ENCODE measurements at regions not wholly inside any gene's neighbourhood (a gene's known extent, or its start where the extent isn't known, plus 50 kb on each side); places are given as distances from the start of the nearest gene placed in this dataset.

DNA sequence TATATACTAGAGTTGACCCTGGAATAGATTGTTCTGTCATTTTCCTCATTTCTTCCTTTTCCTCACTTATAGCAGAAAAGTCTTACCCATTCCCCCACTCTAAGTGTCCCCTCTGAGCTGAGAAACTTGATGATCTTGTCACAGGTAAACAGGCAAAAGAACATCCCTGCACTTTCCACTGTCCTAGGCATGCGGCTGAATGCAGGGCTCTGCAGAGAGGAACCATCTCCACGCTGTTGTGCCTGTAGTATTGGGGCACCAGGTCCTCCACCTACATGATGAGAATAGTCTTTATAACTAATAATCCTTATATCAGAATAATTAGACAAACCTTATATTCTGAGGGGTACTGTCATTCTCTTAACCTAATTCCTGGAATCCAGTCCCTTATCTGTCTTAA, 211.3 kb downstream of the RBM26 start:
- ATAC-seq, result no peak
- Histone ChIP-seq H2AFZ (ENCODE audit: low read length) (no peak overlapping the region), H3K9me3 (ENCODE audit: low read length) (no peaks in the 10 kb centered on the region), H3K4me2 (ENCODE audit: low read depth, low read length) (no peak overlapping the region), H3K79me2 (ENCODE audit: insufficient read depth, low read length) (no peaks in the 10 kb centered on the region), H3K9ac (ENCODE audit: insufficient read depth, low read depth, low read length) (no peak overlapping the region), H3K27ac (ENCODE audit: extremely low read length, insufficient read depth, low read length) (no peak overlapping the region), H3K4me1 (ENCODE audit: insufficient read depth, low read length) (no peaks in the 10 kb centered on the region), H3K36me3 (replicated peaks in 1 of 2; ENCODE audit: control insufficient read depth in 1 of 2, insufficient read depth in 2 of 2, low read length in 2 of 2) (no peaks in the 10 kb centered on the region), H3K4me3 (replicated peaks in 1 of 3; ENCODE audit: insufficient read depth in 1 of 3, low read depth in 2 of 3, low read length in 3 of 3) (no peak overlapping the region), H4K20me1 (ENCODE audit: insufficient read depth, low read length) (no peaks in the 10 kb centered on the region), H3K27me3 (ENCODE audit: control insufficient read depth in 1 of 2, insufficient read depth in 2 of 2, low read length in 2 of 2) (no peaks in the 10 kb centered on the region; a peak in 1 of 5 replicates)
- DNase-seq (ENCODE audit: low spot score), result no peak
- FAIRE-seq, result no peak
- POLR2A ChIA-PET, result no interaction called here
- WGBS (ENCODE audit: low lambda C conversion rate), result 0% methylated on average over 2 of the region's 2 CpGs
- intact Hi-C loops (cut with micrococcal nuclease; ENCODE audit: unreplicated experiment), result no loop called here
- TF ChIP-seq HMG20B (CRISPR knock-in tag; conservative IDR thresholded peaks at IDR 0.05) (no peak), POLR2A (IDR thresholded peaks at IDR 0.05; ENCODE audit: insufficient read depth in 1 of 2, low read depth in 2 of 2, low read length in 2 of 2) (no peak), ZNF713 (CRISPR knock-in tag; IDR thresholded peaks at IDR 0.05) (no peak)
- in situ Hi-C loops (cut with HindIII; ENCODE audit: extremely low pct_ligation_motif_present, low pct_unique_long_range_greater_than_20kb), result no loop called here
- BruUV-seq (replicated peaks), result no TSS peak
- CTCF ChIA-PET (ENCODE audit: low intra/inter-chr PET ratio, low total read pairs), result no interaction called here

DNA sequence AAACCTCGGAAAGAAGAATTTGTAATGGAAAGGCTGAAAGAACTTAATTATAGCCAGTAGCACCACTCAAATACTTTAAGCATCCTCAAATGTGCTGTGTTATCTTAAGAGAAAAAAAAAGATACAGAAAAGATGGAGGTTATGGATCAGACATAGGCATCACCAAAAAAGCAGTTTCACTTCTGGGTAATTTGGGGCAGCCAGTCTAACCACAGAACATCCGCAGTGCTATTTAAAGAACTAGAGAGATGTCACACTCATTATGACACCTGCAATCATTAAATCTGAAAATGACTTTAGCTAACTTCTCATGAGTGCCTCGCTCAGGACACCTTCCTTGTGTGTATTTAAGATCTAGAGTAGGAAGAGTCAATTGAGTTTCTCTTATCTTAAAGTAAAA, 211.8 kb downstream of the RBM26 start:
- H3K79me2 ChIP-seq (ENCODE audit: insufficient read depth, low read length), result no peaks in the 10 kb centered on the region
- no peak overlapping the region for H3K4me2 ChIP-seq (ENCODE audit: low read depth, low read length)
- H3K27me3 ChIP-seq (ENCODE audit: control insufficient read depth in 1 of 2, insufficient read depth in 2 of 2, low read length in 2 of 2), result no peaks in the 10 kb centered on the region; a peak in 1 of 5 replicates
- no peak overlapping the region for H3K4me3 ChIP-seq (replicated peaks in 1 of 3; ENCODE audit: insufficient read depth in 1 of 3, low read depth in 2 of 3, low read length in 3 of 3)
- BruUV-seq (replicated peaks), result no TSS peak
- intact Hi-C loops (cut with micrococcal nuclease; ENCODE audit: unreplicated experiment), result no loop called here
- WGBS (ENCODE audit: low lambda C conversion rate), result 16% methylated on average over 3 of the region's 3 CpGs
- H2AFZ ChIP-seq (ENCODE audit: low read length), result no peak overlapping the region
- ChIA-PET CTCF (ENCODE audit: low intra/inter-chr PET ratio, low total read pairs) (no interaction called here), POLR2A (no interaction called here)
- no peaks in the 10 kb centered on the region for H3K36me3 ChIP-seq (replicated peaks in 1 of 2; ENCODE audit: control insufficient read depth in 1 of 2, insufficient read depth in 2 of 2, low read length in 2 of 2)
- ATAC-seq, result no peak
- in situ Hi-C loops (cut with HindIII; ENCODE audit: extremely low pct_ligation_motif_present, low pct_unique_long_range_greater_than_20kb), result no loop called here
- H4K20me1 ChIP-seq (ENCODE audit: insufficient read depth, low read length), result no peaks in the 10 kb centered on the region
- FAIRE-seq, result no peak
- H3K4me1 ChIP-seq (ENCODE audit: insufficient read depth, low read length), result no peaks in the 10 kb centered on the region
- H3K27ac ChIP-seq (ENCODE audit: extremely low read length, insufficient read depth, low read length), result no peak overlapping the region
- H3K9me3 ChIP-seq (ENCODE audit: low read length), result no peaks in the 10 kb centered on the region
- DNase-seq (ENCODE audit: low spot score), result no peak
- no peak overlapping the region for H3K9ac ChIP-seq (ENCODE audit: insufficient read depth, low read depth, low read length)
- TF ChIP-seq NPAS2 (CRISPR knock-in tag; IDR thresholded peaks at IDR 0.05; ENCODE audit: borderline replicate concordance), result no peak
- TF ChIP-seq, protein P1, sequence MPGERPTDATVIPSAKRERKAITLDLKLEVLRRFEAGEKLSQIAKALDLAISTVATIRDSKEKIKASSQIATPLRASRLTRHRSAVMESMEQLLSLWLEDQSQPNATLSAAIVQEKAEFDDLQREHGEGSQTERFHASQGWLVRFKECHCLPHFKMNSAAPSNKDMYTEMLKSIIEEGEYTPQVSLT (CRISPR knock-in tag; IDR thresholded peaks at IDR 0.05; ENCODE audit: borderline replicate concordance, low read depth), result no peak
- no peak for TF ChIP-seq GATA4 (IDR thresholded peaks at IDR 0.05; ENCODE audit: borderline replicate concordance, low read depth)
- TF ChIP-seq ZNF30 (CRISPR knock-in tag; IDR thresholded peaks at IDR 0.05), result no peak
- no peak for TF ChIP-seq ZNF674 (CRISPR knock-in tag; IDR thresholded peaks at IDR 0.05; ENCODE audit: low read depth)
- TF ChIP-seq, protein P2, sequence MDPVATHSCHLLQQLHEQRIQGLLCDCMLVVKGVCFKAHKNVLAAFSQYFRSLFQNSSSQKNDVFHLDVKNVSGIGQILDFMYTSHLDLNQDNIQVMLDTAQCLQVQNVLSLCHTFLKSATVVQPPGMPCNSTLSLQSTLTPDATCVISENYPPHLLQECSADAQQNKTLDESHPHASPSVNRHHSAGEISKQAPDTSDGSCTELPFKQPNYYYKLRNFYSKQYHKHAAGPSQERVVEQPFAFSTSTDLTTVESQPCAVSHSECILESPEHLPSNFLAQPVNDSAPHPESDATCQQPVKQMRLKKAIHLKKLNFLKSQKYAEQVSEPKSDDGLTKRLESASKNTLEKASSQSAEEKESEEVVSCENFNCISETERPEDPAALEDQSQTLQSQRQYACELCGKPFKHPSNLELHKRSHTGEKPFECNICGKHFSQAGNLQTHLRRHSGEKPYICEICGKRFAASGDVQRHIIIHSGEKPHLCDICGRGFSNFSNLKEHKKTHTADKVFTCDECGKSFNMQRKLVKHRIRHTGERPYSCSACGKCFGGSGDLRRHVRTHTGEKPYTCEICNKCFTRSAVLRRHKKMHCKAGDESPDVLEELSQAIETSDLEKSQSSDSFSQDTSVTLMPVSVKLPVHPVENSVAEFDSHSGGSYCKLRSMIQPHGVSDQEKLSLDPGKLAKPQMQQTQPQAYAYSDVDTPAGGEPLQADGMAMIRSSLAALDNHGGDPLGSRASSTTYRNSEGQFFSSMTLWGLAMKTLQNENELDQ (CRISPR knock-in tag; IDR thresholded peaks at IDR 0.05; ENCODE audit: borderline replicate concordance), result no peak
- TF ChIP-seq MIXL1 (CRISPR knock-in tag; IDR thresholded peaks at IDR 0.05), result no peak
- TF ChIP-seq KDM1A (CRISPR knock-in tag; IDR thresholded peaks at IDR 0.05), result no peak
- no peak for TF ChIP-seq MYNN (CRISPR knock-in tag; IDR thresholded peaks at IDR 0.05; ENCODE audit: low read depth)
- no peak for TF ChIP-seq EP300 (IDR thresholded peaks at IDR 0.05; ENCODE audit: low read depth in 2 of 2, low read length in 2 of 2)
- TF ChIP-seq EP300 (CRISPR knock-in tag; IDR thresholded peaks at IDR 0.05; ENCODE audit: borderline replicate concordance), result no peak
- TF ChIP-seq ZNF207 (IDR thresholded peaks at IDR 0.05; ENCODE audit: borderline replicate concordance), result no peak
- TF ChIP-seq ZNF552 (CRISPR knock-in tag; IDR thresholded peaks at IDR 0.05; ENCODE audit: borderline replicate concordance), result no peak
- TF ChIP-seq, protein P3, sequence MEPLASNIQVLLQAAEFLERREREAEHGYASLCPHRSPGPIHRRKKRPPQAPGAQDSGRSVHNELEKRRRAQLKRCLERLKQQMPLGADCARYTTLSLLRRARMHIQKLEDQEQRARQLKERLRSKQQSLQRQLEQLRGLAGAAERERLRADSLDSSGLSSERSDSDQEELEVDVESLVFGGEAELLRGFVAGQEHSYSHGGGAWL (CRISPR knock-in tag; IDR thresholded peaks at IDR 0.05), result no peak
- no peak for TF ChIP-seq ZNF333 (CRISPR knock-in tag; IDR thresholded peaks at IDR 0.05; ENCODE audit: borderline replicate concordance)
- no peak for TF ChIP-seq NFE2L1 (CRISPR knock-in tag; IDR thresholded peaks at IDR 0.05; ENCODE audit: borderline replicate concordance)
- TF ChIP-seq KMT2B (CRISPR knock-in tag; IDR thresholded peaks at IDR 0.05), result no peak
